GM18870 (cell line): ENCODE measurements at regions not wholly inside any gene's neighbourhood (a gene's known extent, or its start where the extent isn't known, plus 50 kb on each side); places are given as distances from the start of the nearest gene placed in this dataset.

ENCODE experiments used
- ATAC-seq: cut with Tn5 transposase; IDR thresholded peaks from one replicate; pipeline ENCODE4 v1.9.1; 2021; ENCODE audit warnings: moderate library complexity; ENCODE audit not compliant: unreplicated experiment

- ATAC-seq = no peak
These were observed 578.5 kb downstream of the BUD13 start for GRCh38 chr11:116194156-116194904.

- ATAC-seq = no peak
These were observed 579.3 kb downstream of the BUD13 start for GRCh38 chr11:116193321-116194131.

GRCh38 chr11:116192509-116193210 lies 580.1 kb downstream of the BUD13 start:
- no peak for ATAC-seq

- ATAC-seq = no peak
These were observed 581.9 kb downstream of the BUD13 start for GRCh38 chr11:116190861-116191260.

- no peak for ATAC-seq
These were observed 583.2 kb downstream of the BUD13 start for GRCh38 chr11:116189408-116190170.

- no peak for ATAC-seq
These were observed 584.4 kb downstream of the BUD13 start for GRCh38 chr11:116188350-116188749.

GRCh38 chr11:116187026-116187425 lies 585.8 kb downstream of the BUD13 start:
- no peak for ATAC-seq

GRCh38 chr11:116185551-116185950 lies 587.2 kb downstream of the BUD13 start:
- ATAC-seq = no peak

- no peak for ATAC-seq
These were observed 588.0 kb downstream of the BUD13 start for GRCh38 chr11:116184763-116185162.

GRCh38 chr11:116182356-116182966 lies 590.3 kb downstream of the BUD13 start:
- ATAC-seq = no peak

GRCh38 chr11:116180806-116181600 lies 591.8 kb downstream of the BUD13 start:
- ATAC-seq = no peak

- ATAC-seq = no peak
These were observed 593.4 kb downstream of the BUD13 start for GRCh38 chr11:116179401-116179800.

GRCh38 chr11:116177521-116178210 lies 595.1 kb downstream of the BUD13 start:
- no peak for ATAC-seq

GRCh38 chr11:116176484-116177005 lies 596.2 kb downstream of the BUD13 start:
- ATAC-seq = no peak

GRCh38 chr11:116175707-116176106 lies 597.1 kb downstream of the BUD13 start:
- ATAC-seq = no peak

- ATAC-seq = no peak
These were observed 598.6 kb downstream of the BUD13 start for GRCh38 chr11:116173941-116174911.

GRCh38 chr11:116173506-116173905 lies 599.3 kb downstream of the BUD13 start:
- no peak for ATAC-seq

- no peak for ATAC-seq
These were observed 599.9 kb downstream of the BUD13 start for GRCh38 chr11:116172851-116173250.
